Parathyroid adenoma (tissue), 2 donors: ENCODE measurements at regions not wholly inside any gene's neighbourhood (a gene's known extent, or its start where the extent isn't known, plus 50 kb on each side); places are given as distances from the start of the nearest gene placed in this dataset.

Source experiments
- H2AFZ ChIP-seq: fragments of 300-600 bp; sonication (generic); one replicate; pipeline ENCODE4 v1.7.0; 2017; ENCODE audit warnings: antibody characterized with exemption, mild to moderate bottlenecking
- H3K27ac ChIP-seq: fragments of 300-600 bp; sonication (generic); one replicate; pipeline ENCODE4 v1.7.0; 2017
- H3K27me3 ChIP-seq: fragments of 300-600 bp; sonication (generic); one replicate; pipeline ENCODE4 v1.7.0; 2017; ENCODE audit warnings: low read length; ENCODE audit not compliant: control insufficient read depth, insufficient read depth
- H3K36me3 ChIP-seq: fragments of 300-600 bp; sonication (generic); one replicate; pipeline ENCODE4 v1.7.0; 2017; ENCODE audit warnings: low read length; ENCODE audit not compliant: control insufficient read depth, insufficient read depth
- H3K4me1 ChIP-seq: fragments of 300-600 bp; sonication (generic); one replicate; pipeline ENCODE4 v1.7.0; 2017; ENCODE audit warnings: control low read depth
- H3K4me2 ChIP-seq: fragments of 300-600 bp; sonication (generic); one replicate; pipeline ENCODE4 v1.7.0; 2017; ENCODE audit warnings: low read length
- H3K4me3 ChIP-seq: fragments of 300-600 bp; sonication (generic); one replicate; pipeline ENCODE4 v1.7.0; 2017; ENCODE audit warnings: low read depth, low read length
- H3K79me2 ChIP-seq: fragments of 300-600 bp; sonication (generic); one replicate; pipeline ENCODE4 v1.7.0; 2017; ENCODE audit warnings: control low read depth
- H3K9ac ChIP-seq: fragments of 300-600 bp; sonication (generic); one replicate; pipeline ENCODE4 v1.7.0; 2017; ENCODE audit warnings: mild to moderate bottlenecking
- H3K9me3 ChIP-seq: fragments of 300-600 bp; sonication (generic); one replicate; pipeline ENCODE4 v1.7.0; 2017; ENCODE audit warnings: low read length; ENCODE audit not compliant: control insufficient read depth
- TF ChIP-seq, protein P1 (sequence below): fragments of 300-600 bp; sonication (generic); IDR thresholded peaks from one replicate; pipeline ENCODE4 v1.7.0; 2017; ENCODE audit warnings: antibody characterized with exemption, mild to moderate bottlenecking
- donor health status: primary hyperparathyroidism.

DNA sequence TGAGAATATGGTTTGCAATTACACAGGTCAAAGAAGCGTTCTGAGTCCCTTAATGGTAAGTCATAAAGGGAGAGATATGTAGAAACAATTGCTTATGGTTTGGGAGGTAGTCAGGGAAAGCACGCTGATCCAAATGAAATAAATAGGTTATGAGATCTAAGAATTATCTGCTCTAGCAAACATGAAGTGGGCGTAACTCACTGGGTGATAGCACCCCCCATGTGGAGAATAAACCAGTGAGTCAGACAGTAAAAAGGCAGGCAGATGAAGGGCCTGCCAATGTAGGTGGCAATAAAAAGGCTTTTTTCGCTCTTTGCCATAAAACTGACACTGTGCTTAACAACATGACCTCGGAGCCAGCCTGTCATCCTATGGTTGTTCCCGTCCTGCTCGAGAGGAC is 306.9 kb downstream of the GLRX3 start:
- H3K36me3 ChIP-seq: no peaks in the 10 kb centered on the region
- H3K4me1 ChIP-seq: no peaks in the 10 kb centered on the region
- no peak overlapping the region for H3K4me2 ChIP-seq
- no peak overlapping the region for H3K4me3 ChIP-seq
- TF ChIP-seq, protein P1, sequence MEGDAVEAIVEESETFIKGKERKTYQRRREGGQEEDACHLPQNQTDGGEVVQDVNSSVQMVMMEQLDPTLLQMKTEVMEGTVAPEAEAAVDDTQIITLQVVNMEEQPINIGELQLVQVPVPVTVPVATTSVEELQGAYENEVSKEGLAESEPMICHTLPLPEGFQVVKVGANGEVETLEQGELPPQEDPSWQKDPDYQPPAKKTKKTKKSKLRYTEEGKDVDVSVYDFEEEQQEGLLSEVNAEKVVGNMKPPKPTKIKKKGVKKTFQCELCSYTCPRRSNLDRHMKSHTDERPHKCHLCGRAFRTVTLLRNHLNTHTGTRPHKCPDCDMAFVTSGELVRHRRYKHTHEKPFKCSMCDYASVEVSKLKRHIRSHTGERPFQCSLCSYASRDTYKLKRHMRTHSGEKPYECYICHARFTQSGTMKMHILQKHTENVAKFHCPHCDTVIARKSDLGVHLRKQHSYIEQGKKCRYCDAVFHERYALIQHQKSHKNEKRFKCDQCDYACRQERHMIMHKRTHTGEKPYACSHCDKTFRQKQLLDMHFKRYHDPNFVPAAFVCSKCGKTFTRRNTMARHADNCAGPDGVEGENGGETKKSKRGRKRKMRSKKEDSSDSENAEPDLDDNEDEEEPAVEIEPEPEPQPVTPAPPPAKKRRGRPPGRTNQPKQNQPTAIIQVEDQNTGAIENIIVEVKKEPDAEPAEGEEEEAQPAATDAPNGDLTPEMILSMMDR: no peak
- no peak overlapping the region for H2AFZ ChIP-seq
- H3K27me3 ChIP-seq: peaks cover 3% of the 10 kb centered on the region
- no peaks in the 10 kb centered on the region for H3K9me3 ChIP-seq
- no peak overlapping the region for H3K9ac ChIP-seq
- H3K79me2 ChIP-seq: no peaks in the 10 kb centered on the region
- no peak overlapping the region for H3K27ac ChIP-seq

DNA sequence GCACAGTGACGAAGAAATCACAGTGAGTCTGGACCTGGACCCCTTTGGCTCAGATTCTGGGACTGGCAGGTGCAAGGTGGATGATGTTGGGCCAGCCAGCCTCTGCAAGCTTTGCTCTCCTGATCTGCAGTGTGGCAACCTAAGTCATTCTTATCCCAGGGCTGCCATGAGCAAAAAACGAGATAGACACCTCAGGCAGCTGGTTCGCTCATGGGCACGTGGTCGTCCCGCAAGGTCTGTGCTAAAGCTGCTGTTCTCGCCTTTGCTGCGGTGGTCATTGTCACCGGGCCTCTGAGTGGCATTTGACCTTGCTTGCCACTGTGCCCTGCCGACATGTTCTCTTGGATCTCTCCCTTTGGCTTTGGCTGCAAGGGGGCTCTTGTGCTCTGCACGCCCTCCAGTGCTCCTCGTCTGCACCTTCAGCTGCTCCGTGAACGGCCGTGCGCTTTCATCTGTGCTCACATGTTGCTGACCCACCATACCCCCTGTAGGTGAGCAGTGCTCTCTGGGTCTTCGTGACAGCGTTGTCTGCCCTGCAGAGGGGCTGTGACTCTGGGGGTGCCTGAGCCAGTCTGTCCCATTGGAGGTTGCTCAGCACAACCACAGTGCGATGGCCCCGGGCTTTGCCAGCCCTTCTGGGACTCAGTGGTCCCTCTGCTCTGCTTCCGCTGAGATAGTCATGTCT is 317.0 kb downstream of the GLRX3 start:
- Histone ChIP-seq H3K4me2 (no peak overlapping the region), H3K4me3 (no peak overlapping the region), H3K9me3 (no peaks in the 10 kb centered on the region), H3K9ac (no peak overlapping the region), H3K79me2 (no peaks in the 10 kb centered on the region), H2AFZ (no peak overlapping the region), H3K27me3 (no peaks in the 10 kb centered on the region), H3K4me1 (no peaks in the 10 kb centered on the region), H3K36me3 (no peaks in the 10 kb centered on the region), H3K27ac (no peak overlapping the region)
- TF ChIP-seq, protein P1: no peak

DNA sequence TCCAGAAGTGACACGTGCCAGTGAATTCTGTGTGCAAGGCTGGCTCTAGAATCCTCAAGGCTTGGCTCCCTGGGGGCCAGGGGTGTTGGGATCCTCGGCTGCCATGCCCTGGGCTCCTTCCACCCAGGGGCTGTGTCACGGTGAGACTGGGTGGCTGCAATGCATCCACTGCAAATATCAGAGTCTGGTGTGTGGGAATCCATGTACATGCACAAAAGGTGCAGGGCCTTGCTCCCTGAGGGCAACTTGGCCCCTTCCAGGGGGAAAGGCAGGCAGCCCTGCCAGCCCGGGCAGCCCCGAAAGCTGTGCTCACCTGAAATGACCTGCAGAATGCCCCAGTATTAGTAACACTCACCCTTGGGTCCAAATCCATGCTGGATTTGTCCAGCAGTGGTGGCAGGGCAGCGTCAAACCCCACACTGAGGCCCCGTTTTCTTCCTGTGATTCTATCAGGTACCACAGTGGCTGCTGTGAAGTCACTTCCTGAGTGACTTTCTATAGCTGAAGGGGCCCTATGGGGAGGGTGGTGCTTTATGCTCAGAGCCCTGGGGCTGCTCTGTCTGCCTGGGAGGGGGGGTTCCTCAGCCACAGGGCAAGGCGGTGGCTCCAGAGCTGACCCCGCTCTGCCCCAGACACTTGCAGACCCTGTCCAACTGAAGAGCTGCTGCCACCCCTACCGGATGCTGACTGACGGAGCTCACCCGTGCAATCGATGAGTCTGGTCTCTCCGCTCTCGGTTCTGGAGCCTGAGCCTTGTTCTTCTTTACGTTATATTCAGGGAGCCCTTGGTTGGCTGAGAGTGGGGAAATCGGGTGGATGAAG is 317.7 kb downstream of the GLRX3 start:
- Histone ChIP-seq H3K27ac (no peak overlapping the region), H3K27me3 (no peaks in the 10 kb centered on the region), H3K79me2 (no peaks in the 10 kb centered on the region), H2AFZ (no peak overlapping the region), H3K4me3 (no peak overlapping the region), H3K36me3 (no peaks in the 10 kb centered on the region), H3K4me1 (no peaks in the 10 kb centered on the region), H3K9ac (no peak overlapping the region), H3K4me2 (no peak overlapping the region), H3K9me3 (no peaks in the 10 kb centered on the region)
- TF ChIP-seq, protein P1: no peak

DNA sequence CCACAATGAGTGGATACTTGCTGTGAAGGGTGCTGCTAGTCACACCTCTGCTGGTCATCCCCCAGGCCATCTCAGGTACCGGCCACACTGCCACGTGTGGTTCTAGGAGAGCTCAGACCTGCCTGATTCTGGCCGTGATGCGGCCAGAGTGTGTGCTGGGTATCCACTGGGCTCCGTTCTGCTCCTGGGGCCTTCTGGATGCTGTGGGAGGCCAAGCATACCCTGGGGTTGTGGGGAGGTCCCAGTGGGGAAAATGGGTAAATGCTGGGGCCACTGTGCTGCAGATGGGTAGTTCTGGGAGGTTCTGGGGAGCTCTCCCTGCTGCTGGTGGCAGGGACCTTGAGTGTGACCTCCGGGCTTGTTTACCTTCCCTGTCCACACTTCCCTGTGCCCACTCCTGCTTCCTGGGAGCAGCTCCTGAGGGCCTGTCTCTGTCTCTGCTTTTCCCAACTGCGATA is 318.4 kb downstream of the GLRX3 start:
- TF ChIP-seq, protein P1: no peak
- Histone ChIP-seq H3K4me2 (no peak overlapping the region), H3K79me2 (no peaks in the 10 kb centered on the region), H3K4me3 (no peak overlapping the region), H3K9me3 (no peaks in the 10 kb centered on the region), H3K36me3 (no peaks in the 10 kb centered on the region), H3K4me1 (no peaks in the 10 kb centered on the region), H3K27ac (no peak overlapping the region), H2AFZ (no peak overlapping the region), H3K9ac (no peak overlapping the region), H3K27me3 (no peaks in the 10 kb centered on the region)
